GM19455 (cell line): ENCODE measurements at regions not wholly inside any gene's neighbourhood (a gene's known extent, or its start where the extent isn't known, plus 50 kb on each side); places are given as distances from the start of the nearest gene placed in this dataset.
"Not testable (repeated sequence)": the region's sequence is repeated elsewhere in the genome, so short reads cannot be mapped to it uniquely, and the experiment has no call there.

Source experiments
- ATAC-seq: cut with Tn5 transposase; IDR thresholded peaks from one replicate; pipeline ENCODE4 v1.9.1; 2021; ENCODE audit not compliant: unreplicated experiment

GRCh38 chr6:97449444-97449966 lies 166.5 kb upstream of the MMS22L start:
- no peak for ATAC-seq

DNA sequence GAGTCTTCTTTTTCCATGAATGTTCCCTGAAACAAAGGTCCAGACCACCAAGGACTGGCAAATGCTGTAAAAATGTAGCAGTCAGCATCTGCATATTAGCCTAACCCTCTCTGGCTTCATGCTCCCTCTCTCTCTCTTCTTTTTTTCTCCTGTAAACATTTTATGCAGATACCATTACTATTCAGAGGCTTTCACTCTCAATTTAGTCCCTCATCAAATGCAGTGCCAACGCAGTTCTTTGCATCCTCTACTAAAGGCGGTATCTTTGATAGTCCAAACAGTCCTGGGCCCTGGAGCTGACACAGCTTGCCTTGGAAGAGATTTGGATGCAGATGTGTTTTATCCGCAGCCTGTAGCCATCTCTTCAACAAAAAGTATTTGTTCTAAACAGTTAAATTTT lies 167.1 kb upstream of the MMS22L start:
- no peak for ATAC-seq

- no peak for ATAC-seq
Measured at GRCh38 chr6:97456070-97456469, 173.1 kb upstream of the MMS22L start.

DNA sequence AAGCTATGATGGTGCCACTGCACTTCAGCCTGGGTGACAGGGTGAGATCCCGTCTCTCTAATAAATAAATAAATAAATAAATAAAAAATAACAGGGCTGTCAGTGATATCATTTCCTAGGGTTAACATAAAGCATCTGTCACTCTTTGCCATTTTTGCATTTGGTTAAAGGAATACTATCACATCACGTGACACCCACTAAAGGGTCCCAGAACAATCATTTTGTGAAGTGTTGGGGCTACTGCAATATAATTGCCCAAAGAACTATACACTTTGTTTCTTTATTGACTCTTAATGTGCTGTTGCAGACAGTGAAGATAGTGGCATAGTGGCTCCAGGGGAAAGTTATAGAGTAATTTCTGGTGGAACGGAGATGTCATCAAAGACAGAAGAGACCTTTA lies 176.5 kb upstream of the MMS22L start:
- ATAC-seq = no peak

DNA sequence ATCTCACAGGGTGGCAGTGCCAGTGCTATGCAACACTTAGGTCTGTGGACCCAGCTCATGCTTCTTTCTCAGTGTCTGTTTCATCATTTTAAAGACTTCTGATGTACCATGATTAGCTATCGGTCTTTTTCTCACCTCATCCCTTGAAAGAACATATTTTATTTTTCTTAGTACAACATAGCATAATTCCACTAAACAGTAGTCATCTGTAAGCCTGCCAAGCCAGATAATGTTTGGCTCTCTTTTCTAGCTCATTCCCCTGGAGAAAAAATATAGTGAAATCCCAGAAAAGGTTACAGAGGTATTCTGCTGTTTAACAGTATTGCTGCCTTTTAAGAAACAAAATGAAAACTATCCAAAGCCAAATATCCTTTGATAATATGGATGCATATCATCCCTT lies 177.0 kb upstream of the MMS22L start:
- no peak for ATAC-seq

DNA sequence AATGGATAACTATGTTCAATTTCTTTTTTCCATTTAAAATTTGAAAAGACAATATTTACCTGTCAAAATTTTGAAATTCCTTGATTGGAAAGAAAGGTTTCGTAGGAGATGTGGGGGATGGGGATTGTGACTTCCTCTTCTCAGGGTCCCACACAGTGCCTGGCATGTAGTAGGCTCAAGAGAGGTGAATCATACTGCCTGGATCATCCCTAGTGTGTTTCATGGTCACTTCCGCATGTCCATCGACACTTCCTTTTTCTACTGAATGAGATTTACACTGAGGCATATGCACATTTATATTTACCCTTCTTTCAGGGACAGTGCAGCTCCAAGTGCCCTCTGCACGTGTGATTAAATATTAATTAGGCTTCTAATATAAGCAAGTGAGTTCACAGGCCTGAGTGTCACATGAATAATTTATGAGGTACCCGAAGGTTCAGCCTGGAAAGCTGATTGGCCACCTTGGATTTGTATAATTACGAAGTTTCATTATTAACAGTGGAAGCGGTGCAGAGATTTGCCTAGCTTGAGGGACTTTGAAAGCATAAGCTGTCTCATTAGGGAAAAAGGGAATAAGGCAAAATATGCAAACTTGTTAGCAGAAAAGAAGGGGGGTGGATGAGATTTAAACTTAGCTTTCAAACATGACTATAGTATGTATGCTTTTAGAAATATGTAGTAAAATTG lies 177.5 kb upstream of the MMS22L start:
- no peak for ATAC-seq

GRCh38 chr6:97461218-97461617 lies 178.2 kb upstream of the MMS22L start:
- ATAC-seq = no peak

DNA sequence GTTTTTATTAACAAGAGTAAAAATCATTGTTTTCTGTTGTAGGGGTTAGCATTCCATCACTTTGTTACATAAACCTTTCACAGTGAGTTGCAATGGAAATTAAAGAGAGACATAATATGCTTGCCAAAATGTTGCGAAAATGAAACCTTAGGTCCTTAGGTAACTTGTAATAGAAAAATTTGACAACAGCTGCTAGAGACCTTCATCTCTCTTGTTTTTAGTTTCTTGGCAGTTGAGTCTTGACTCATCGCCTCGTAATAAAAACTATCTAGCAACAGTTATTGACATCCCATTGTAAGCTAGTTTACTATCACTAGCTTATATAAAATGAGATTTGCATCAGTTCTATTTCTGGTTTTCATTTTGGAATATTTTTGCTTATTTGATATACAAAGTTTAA lies 179.0 kb upstream of the MMS22L start:
- no peak for ATAC-seq

DNA sequence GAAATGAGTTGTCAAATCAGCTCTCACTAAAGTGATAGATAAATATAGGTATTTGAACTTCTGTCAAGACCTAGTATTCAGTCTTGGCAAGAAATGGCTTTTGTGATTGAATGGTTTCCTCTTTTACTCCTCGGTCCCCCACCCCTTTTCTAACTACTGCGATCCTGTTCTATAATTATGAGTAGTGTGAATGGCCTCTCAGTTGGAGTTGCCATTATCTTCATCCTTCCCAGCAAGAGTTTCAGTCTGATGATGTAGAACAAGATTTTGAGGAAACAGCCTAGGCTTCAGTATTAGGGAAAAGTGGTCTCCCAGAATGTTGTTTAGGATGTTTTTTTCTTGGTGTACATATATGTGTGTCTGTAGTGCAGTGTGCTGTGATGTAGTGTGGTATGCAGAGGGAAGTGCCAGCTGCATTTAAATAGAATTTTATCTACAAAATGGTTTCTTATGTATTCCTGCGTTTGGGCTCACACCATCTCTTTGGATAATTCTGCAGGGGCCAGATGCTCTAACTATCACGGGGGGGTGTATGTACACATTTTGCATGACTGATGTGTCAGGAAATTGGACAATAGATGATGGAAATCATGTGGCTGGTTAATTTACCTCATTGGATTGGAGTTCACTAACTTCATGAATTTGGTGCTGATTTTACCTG lies 180.1 kb upstream of the MMS22L start:
- no peak for ATAC-seq

DNA sequence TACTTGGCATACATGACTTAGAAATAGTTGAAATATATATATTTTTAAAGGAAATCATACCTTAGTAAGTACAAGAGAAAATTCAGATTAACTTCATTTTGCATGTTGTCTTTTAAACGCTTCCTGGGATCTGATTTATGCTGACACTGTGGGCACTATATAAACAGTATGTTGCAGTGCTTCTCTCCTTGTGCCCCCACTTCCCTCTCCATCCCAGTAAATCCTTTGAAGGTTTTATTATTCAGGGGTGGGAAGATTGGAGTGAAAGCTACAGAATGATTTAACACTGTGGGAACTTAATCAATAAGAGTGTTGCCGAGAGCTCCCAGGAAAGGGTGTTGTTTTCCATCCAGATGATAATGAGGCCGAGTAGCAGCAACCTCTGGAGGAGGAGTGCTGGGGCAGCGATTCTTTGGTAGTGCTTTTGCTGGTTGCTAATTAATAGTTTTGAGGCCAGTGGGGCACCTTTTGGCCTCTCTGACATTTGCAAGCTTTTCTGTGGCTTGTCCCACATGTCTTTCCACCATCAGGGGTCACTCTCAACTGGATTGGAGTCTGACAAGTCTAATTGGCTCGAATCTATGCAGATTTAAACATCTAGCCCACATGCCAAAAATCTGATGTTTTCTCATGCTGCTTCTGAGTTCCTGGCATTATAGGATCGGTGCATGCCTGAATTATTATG lies 183.0 kb upstream of the MMS22L start:
- no peak for ATAC-seq

GRCh38 chr6:97468981-97469380 lies 186.0 kb upstream of the MMS22L start:
- no peak for ATAC-seq

DNA sequence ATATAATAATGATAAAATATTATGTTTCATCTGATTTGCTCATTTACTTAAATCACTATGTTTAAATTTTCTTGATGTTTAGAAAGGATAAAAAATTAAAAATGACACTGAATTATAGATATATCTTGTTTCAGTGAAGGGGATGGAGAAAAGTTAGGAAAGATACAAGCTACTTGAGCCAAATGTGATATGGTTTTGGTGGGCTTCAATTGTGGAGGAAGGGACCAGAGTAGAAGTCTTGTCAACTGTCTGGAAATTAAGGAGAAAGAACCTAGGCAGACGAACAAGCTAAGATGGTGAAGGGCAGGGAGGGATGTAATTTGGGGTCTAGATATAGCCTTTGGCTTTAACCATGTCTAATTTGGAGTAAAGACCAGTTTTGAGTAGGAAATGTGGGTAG lies 186.4 kb upstream of the MMS22L start:
- no peak for ATAC-seq

GRCh38 chr6:97470322-97470721 lies 187.3 kb upstream of the MMS22L start:
- ATAC-seq = no peak

DNA sequence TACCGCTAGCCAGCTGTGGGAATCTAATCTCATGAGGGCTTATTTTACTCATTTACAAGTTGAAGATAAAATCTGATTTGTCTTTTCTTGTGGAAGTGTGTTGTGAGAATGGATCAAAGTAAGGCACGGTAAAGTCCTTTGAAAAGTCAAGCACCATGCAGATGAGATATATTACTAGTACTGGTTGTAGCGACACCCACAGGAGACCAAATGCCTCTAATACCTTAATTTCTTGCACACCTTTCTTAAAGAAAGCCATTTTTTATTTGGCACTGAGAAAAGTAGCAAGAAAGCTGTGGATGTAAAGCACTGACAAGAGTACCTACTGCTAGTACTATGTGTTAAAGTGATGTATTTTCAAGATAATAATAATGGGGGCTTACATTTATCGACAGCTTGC lies 191.0 kb upstream of the MMS22L start:
- ATAC-seq = no peak

DNA sequence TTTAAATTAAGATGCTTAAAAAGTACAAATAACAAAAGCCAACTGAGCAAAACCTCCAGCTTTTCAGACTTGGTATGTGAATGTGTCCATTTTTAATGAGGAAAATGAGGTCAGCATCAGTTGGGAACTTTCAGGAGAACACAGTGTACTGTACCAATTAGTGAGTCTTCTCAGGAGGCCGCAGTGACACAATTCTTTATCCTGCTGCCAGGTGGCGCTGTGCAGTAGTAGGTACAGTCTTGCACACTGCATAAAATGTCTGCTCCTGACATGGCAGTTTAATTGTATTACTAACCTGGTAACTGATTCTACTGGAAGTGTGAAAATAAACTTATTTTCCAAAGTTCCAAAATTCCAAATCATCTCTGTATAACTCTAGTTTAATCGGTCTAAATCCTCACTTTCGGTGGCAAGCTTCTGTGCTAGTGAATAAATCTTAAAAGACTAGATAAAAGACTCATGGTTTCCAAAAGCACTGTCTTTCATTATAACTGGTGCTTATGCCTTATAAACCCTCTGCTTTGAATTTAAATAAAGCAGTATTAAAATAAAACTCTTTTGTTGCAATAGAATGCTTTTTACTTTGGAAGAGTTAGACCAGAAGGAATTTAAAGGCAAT lies 214.8 kb upstream of the MMS22L start:
- peak; percentile 98 for ATAC-seq

DNA sequence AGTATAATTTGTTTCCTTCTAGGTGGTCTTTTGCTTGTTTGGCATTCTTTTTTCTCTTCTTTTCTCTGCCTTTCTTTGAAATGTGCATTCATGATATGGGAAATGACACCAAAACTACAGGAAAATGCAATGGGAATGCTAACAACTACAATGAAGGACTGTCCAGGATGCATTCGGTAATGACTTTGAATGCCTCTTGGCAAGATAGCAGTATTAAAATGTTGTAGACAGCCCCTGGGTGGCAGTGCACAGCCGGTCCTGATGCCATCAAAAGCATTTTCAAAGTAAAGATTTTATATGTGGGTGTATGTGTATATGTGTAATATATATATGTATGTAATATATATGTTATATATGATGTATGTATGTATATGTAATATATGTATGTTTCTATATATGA lies 218.8 kb upstream of the MMS22L start:
- no peak for ATAC-seq

DNA sequence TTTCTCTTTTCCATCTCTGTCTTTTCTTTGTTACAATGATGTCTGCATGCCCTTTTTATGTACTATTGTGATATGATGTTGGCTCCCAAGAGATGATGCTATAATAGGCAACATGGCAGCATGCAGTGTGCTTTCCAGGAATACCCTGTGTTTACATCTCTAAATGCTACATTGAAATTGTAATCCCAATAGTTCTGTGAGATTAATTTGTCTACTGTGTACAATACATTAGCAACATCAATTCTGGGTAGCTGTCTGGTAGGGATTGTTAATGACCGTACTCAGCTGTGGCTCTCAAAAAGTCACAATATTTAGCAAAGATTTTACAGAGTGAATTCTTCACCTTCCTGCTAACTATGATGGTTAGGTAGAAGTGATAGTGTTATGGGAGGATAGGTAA lies 225.6 kb upstream of the MMS22L start:
- ATAC-seq = no peak

DNA sequence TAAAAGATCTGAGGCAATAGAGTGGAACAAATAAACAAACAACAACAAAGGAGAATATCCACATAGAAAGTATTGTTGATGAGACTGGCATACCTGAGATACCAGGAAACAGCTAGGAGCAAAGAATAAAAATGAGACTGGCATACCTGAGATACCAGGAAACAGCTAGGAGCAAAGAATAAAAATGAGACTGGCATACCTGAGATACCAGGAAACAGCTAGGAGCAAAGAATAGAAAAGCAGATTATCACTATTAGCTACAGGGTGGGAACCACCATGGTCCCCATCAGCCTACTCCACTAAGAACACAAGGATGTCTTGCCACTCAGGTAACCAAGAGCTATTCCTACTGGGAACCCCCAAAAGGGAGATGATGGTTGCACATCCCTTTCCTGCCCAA lies 230.2 kb upstream of the MMS22L start:
- not testable (repeated sequence) for ATAC-seq

- no peak for ATAC-seq
Measured at GRCh38 chr6:97524811-97525210, 241.8 kb upstream of the MMS22L start.

DNA sequence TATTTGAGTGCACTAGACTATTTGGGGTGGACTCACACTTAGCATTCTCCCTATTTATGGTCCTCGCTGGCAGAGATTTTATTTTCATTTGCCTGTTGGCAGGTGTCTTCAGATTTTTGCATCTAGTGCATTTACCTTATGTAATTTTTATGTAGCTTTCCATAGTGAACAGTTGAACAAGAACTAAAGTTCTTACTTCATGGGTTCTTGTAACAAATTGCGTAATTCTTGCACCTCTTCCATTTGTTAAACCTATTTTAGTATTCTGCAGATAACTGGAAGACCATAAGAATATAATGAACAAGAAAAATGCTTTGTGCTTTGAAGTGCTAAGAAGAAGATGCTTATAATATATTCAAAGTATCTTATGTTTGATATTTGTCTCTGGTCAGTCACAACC lies 252.8 kb upstream of the MMS22L start:
- no peak for ATAC-seq

DNA sequence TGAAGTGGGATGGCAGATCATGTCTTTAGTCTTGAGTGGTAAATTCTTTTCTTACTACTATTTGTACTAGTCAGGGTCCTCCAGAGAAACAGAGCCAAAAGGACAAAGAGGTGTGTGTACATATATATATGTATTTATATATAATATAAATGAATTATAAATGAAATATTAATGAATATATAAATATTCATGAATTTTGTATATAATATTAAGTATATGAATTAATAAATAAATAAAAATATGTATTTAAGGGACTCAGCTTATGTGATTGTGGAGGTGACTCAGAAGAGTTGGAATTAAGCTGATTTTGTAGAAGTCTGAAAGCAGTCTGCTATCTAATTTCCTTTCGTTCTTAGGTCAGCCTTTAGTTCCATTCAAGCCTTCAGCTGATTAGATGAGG lies 265.3 kb upstream of the MMS22L start:
- no peak for ATAC-seq

- ATAC-seq = no peak
Measured at GRCh38 chr6:97557355-97557754, 274.3 kb upstream of the MMS22L start.
